Endothelial cell of umbilical vein (primary cell): ENCODE measurements at regions not wholly inside any gene's neighbourhood (a gene's known extent, or its start where the extent isn't known, plus 50 kb on each side); places are given as distances from the start of the nearest gene placed in this dataset.

ENCODE experiments used
- EZH2 ChIP-seq: IDR thresholded peaks from 2 replicates; pipeline ENCODE4 v1.6.1; 2012; ENCODE audit warnings: borderline replicate concordance, low read depth, mild to moderate bottlenecking, moderate library complexity, low read length, inconsistent platforms; ENCODE audit not compliant: severe bottlenecking
- FOS ChIP-seq: IDR thresholded peaks from 2 replicates; pipeline ENCODE4 v1.6.1; 2011; ENCODE audit warnings: mild to moderate bottlenecking, low read length, moderate library complexity, borderline replicate concordance; ENCODE audit not compliant: insufficient read depth
- GATA2 ChIP-seq: IDR thresholded peaks from 2 replicates; pipeline ENCODE4 v1.7.0; 2011; ENCODE audit warnings: low read depth, mild to moderate bottlenecking, moderate library complexity, mixed read lengths, low read length; ENCODE audit not compliant: insufficient read length, insufficient read depth
- JUN ChIP-seq: IDR thresholded peaks from 2 replicates; pipeline ENCODE4 v1.6.1; 2011; ENCODE audit warnings: borderline replicate concordance, low read depth; ENCODE audit not compliant: insufficient read length, insufficient read depth
- MYC ChIP-seq: IDR thresholded peaks from one replicate; pipeline ENCODE4 v1.6.1; 2011; ENCODE audit warnings: mild to moderate bottlenecking, low read depth, low read length
- POLR2A ChIP-seq: IDR thresholded peaks from 2 replicates; pipeline ENCODE4 v1.6.1; 2012; ENCODE audit warnings: low read depth, mild to moderate bottlenecking, control low read depth, low read length
- POLR2AphosphoS5 ChIP-seq: IDR thresholded peaks from 2 replicates; pipeline ENCODE4 v1.6.1; 2012; ENCODE audit warnings: low read depth, mild to moderate bottlenecking, control low read depth, low read length, moderate library complexity; ENCODE audit not compliant: insufficient read depth
- TF ChIP-seq, protein P1 (sequence below), 2 donors: IDR thresholded peaks; 1 replicate in 1 of 2; 2 replicates in 1 of 2; pipeline ENCODE4 v1.5.1; 2011; ENCODE audit warnings: low read length in 2 of 2, mild to moderate bottlenecking in 2 of 2, moderate library complexity in 2 of 2, control low read depth in 1 of 2, inconsistent platforms in 1 of 2, low read depth in 1 of 2; ENCODE audit not compliant: insufficient read depth in 1 of 2; ENCODE audit errors: extremely low read depth in 1 of 2
- TF ChIP-seq, protein P2 (sequence below): IDR thresholded peaks from 2 replicates; pipeline ENCODE4 v1.6.1; 2011; ENCODE audit not compliant: insufficient read depth, insufficient read length

DNA sequence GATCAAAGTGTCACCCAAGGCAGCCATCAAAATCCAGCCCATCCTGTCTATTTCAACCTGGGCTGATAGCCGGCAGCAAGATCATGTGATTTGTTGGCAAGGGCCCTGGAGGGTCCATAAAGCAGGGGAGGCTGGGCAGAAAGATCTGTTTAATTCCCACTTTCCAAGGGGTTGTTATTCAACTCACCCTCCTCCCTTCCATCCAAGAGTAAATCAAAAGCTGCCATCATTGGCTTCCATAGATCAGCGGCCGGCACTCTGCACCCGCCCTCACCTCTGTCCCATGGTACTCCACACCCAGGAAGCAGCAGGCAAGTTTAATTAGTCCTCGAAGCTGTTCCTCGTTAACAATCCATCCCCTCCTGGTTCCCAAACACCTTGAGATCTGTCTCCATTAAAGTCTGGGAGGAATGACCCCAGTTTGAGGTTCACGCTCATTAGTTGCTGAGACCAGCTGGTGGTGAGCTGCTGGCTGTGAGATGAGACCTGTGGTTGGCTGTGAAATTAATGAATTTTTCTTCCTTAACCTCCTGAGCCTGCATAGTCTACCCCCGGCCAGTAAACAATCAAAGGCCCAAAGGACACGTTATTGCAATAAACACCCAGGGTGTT lies 120.6 kb upstream of the CHST15 start:
- TF ChIP-seq, protein P1, sequence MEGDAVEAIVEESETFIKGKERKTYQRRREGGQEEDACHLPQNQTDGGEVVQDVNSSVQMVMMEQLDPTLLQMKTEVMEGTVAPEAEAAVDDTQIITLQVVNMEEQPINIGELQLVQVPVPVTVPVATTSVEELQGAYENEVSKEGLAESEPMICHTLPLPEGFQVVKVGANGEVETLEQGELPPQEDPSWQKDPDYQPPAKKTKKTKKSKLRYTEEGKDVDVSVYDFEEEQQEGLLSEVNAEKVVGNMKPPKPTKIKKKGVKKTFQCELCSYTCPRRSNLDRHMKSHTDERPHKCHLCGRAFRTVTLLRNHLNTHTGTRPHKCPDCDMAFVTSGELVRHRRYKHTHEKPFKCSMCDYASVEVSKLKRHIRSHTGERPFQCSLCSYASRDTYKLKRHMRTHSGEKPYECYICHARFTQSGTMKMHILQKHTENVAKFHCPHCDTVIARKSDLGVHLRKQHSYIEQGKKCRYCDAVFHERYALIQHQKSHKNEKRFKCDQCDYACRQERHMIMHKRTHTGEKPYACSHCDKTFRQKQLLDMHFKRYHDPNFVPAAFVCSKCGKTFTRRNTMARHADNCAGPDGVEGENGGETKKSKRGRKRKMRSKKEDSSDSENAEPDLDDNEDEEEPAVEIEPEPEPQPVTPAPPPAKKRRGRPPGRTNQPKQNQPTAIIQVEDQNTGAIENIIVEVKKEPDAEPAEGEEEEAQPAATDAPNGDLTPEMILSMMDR (IDR thresholded peaks at IDR 0.05; ENCODE audit: extremely low read depth in 1 of 2, insufficient read depth in 1 of 2, low read depth in 1 of 2, low read length in 2 of 2) = no peak
- TF ChIP-seq POLR2A (no peak), POLR2AphosphoS5 (no peak), JUN (no peak), GATA2 (no peak), EZH2 (no peak), FOS (no peak), MYC (no peak)
- TF ChIP-seq, protein P2, sequence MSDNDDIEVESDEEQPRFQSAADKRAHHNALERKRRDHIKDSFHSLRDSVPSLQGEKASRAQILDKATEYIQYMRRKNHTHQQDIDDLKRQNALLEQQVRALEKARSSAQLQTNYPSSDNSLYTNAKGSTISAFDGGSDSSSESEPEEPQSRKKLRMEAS = no peak
